ENCODE measurements at regions not wholly inside any gene's neighbourhood (a gene's known extent, or its start where the extent isn't known, plus 50 kb on each side); places are given as distances from the start of the nearest gene placed in this dataset.

DNA sequence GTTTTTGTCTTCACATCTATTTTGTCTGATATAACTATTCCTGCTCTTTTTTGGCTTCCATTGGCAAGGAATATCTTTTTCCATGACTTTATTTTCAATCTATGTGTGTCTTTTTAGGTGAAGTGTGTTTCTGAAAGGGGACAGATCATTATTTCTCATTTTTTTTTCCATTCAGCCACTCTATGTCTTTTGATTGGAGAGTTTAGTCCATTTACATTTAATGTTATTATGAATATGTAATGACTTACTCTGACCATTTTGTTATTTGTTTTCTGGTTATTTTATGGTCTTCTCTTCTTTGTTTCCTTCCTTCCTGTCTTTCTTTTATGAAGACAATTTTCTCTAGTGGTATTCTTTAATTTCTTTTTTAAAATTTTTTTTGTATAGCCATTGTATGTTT is 178.6 kb upstream of the CNTN5 start:
- in situ Hi-C loops (cut with MboI; ENCODE audit: low sequenced_read_pairs), result no loop called here

DNA sequence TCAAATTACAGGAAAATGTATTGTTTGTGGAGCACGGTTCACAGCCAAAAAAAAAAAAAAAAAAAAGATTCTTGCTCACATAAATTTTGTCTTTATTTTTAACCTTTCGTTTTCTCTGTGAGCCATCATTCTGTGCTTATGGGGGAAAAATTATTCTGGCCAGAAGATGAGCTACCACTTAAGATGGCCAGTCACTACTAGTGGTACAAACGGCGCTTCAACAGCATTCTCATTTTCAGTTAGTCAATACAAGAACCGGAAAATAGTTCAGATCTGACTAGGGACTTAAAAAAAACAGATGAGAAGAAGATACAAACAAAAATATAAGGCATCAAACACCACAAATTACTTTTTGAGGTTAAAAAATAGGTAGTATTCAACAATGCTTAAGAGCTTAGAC is 158.6 kb upstream of the CNTN5 start:
- in situ Hi-C loops (cut with MboI; ENCODE audit: low sequenced_read_pairs), result no loop called here

GRCh38 chr11:98871690-98872089 is 149.1 kb upstream of the CNTN5 start:
- in situ Hi-C loops (cut with MboI; ENCODE audit: low sequenced_read_pairs), result no loop called here

GRCh38 chr11:98874050-98874449 is 146.7 kb upstream of the CNTN5 start:
- in situ Hi-C loops (cut with MboI; ENCODE audit: low sequenced_read_pairs), result no loop called here

- in situ Hi-C loops (cut with MboI; ENCODE audit: low sequenced_read_pairs), result no loop called here
Measured at GRCh38 chr11:98895936-98896335, 124.8 kb upstream of the CNTN5 start.

DNA sequence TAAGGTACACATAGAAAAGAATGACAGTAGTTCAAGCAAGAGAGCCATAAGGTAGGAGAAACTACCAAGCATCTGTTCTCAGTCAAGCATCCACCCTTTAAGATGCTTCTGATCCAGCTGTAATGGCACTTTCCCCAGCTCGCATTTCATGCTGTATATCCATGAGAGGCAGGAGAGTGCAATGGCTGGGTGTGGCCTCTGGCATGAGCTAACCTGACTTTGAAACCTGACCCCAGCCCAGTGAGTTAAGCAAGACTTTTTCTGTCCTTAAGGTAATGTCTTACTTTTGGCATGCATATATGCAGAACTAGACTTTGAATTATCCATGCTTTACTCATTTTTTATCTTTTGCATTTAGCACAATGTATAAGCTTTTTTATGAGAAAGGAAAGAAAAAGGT is 79.8 kb upstream of the CNTN5 start:
- in situ Hi-C loops (cut with MboI; ENCODE audit: low sequenced_read_pairs), result no loop called here

DNA sequence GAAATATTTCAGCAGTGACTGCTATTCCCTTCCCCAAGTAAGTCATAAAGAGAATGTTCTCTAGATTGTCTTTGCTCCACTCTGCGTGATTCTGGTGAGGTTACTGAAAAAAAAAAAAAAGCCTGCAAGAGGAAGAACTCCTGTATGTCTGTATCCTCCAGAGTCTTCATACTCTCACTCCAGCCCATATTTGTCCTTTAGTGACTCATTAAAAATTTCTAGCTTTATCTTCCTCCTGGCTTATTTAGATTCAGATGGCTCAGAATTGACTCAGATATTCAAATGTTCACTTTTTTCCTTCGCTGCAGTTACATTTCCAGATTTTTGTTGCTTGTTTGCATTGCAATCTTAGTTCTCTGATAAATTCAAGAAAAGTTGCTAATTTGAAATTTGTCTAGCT is 76.3 kb upstream of the CNTN5 start:
- in situ Hi-C loops (cut with MboI; ENCODE audit: low sequenced_read_pairs), result no loop called here

- in situ Hi-C loops (cut with MboI; ENCODE audit: low sequenced_read_pairs), result no loop called here
Measured at GRCh38 chr11:98952107-98952506, 68.6 kb upstream of the CNTN5 start.

DNA sequence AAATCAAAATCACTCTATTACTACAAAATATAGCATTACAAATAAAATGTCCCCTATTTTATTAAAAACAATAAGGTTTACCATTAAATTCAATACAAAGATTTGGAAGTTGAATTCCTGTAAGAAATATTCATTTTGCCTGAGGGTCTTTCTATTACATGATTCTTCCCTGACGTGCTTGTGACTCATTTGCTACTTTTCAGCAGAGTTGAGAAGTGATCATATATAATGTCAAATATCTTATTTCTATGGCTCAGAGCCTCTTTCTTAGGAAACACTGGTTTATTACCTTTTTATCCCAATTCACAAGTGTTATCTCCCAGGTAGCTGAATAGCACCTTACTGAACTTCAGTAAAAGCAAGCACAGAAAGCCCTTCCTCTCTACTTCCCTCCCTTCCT is 65.2 kb upstream of the CNTN5 start:
- in situ Hi-C loops (cut with MboI; ENCODE audit: low sequenced_read_pairs), result no loop called here

GRCh38 chr11:98964146-98964545 is 56.6 kb upstream of the CNTN5 start:
- in situ Hi-C loops (cut with MboI; ENCODE audit: low sequenced_read_pairs), result no loop called here

GRCh38 chr11:98965358-98965757 is 55.4 kb upstream of the CNTN5 start:
- in situ Hi-C loops (cut with MboI; ENCODE audit: low sequenced_read_pairs), result no loop called here

DNA sequence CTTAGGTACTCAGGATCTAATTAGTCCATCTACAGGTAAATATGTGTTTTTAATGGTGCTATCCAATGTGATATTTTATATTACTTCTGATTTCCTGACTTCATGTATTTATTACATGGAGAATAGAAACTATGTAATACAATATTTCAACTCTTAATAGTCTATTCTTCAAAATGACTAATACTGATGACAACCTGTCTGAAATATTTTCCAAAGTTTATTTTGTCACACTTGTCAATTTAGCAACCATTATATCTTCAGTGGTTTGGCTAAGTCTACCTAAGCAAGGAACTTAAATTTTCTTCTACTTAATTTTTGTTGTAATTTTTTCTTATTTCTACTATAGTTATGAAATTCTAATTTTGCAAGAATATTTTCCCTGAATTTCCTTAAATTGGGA is 55.0 kb upstream of the CNTN5 start:
- in situ Hi-C loops (cut with MboI; ENCODE audit: low sequenced_read_pairs), result no loop called here

DNA sequence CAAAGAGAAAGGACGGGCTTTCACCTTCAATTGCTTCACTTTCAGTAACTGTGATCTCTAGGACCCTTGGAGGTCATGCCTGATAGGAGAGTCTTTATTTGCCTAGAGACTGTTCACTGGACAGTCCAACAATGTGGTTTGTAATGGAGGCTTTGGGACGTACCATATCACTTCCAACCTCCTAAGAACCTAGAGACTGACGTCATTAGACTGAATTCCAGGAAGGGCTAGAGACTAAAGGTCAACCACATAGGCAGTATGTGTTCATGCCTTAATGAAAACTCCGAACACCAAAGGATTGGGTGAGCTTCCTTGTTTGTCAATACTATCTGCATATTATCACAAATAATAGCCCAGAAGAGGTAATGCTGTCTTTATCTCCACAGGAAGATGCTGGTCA is 53.7 kb upstream of the CNTN5 start:
- in situ Hi-C loops (cut with MboI; ENCODE audit: low sequenced_read_pairs), result no loop called here

Measured in HL-60/S4 treated with phorbol 12-myristate 13-acetate at 8.2 ng/mL for 4 days and 3 days (cell line).